ENCODE measurements at regions not wholly inside any gene's neighbourhood (a gene's known extent, or its start where the extent isn't known, plus 50 kb on each side); places are given as distances from the start of the nearest gene placed in this dataset.

DNA sequence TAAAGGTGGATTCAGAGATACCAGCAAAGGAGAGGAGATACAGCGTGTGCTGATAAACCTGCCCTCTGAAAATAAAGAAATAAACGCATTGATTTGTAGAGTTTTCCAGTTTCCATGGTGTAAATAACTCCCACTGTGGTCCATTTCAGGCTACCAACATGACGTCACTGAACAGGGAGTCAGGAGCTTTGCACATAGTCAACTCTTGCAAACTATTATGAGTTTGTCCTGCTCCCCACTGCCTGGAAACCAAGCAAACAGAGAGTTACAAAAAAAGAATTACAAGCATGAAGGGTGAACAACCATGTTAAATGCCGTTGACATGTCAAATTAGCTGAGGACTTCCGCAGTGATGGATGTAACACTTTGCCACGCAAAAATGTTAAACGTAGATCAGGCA, 70.4 kb upstream of the GATA2 start:
- TF ChIP-seq, protein P1, sequence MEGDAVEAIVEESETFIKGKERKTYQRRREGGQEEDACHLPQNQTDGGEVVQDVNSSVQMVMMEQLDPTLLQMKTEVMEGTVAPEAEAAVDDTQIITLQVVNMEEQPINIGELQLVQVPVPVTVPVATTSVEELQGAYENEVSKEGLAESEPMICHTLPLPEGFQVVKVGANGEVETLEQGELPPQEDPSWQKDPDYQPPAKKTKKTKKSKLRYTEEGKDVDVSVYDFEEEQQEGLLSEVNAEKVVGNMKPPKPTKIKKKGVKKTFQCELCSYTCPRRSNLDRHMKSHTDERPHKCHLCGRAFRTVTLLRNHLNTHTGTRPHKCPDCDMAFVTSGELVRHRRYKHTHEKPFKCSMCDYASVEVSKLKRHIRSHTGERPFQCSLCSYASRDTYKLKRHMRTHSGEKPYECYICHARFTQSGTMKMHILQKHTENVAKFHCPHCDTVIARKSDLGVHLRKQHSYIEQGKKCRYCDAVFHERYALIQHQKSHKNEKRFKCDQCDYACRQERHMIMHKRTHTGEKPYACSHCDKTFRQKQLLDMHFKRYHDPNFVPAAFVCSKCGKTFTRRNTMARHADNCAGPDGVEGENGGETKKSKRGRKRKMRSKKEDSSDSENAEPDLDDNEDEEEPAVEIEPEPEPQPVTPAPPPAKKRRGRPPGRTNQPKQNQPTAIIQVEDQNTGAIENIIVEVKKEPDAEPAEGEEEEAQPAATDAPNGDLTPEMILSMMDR (conservative IDR thresholded peaks at IDR 0.05), result no peak
- no peak for TF ChIP-seq EZH2 (IDR thresholded peaks at IDR 0.05; ENCODE audit: low read depth)

All from PC-9 (cell line).